ENCODE measurements at regions not wholly inside any gene's neighbourhood (a gene's known extent, or its start where the extent isn't known, plus 50 kb on each side); places are given as distances from the start of the nearest gene placed in this dataset.

DNA sequence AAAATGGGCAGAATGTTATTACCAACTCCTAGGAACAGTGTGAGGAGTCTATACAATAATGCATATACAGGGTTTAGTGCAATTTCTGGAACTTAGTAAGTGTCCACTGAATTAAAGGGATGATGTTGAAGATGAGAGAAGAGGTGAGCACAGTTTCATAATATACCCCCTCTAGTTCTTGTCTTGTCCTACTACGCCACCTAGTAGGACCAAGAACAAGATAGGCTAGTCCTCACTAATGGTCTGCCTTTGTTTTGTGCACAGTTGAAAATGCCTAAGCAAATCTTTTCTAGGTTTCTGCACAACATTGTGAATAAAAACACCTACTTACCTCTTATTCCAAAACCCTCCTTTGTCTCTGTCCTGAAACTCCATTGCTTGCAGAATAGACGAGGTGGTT is 670.2 kb downstream of the CDH8 start:
- Histone ChIP-seq H3K36me3 (ENCODE audit: insufficient read depth, low read length) (no peaks in the 10 kb centered on the region), H3K27me3 (ENCODE audit: insufficient read depth, low read depth, low read length) (no peaks in the 10 kb centered on the region), H3K4me3 (ENCODE audit: low read length) (no peak overlapping the region), H3K4me2 (ENCODE audit: low read length) (no peak overlapping the region), H4K20me1 (ENCODE audit: insufficient read depth) (no peaks in the 10 kb centered on the region), H3K27ac (ENCODE audit: low read length) (no peak overlapping the region), H3K79me2 (replicated peaks; ENCODE audit: insufficient read depth, low read length) (no peaks in the 10 kb centered on the region), H3F3A (ENCODE audit: insufficient read depth, low read length, poor library complexity, severe bottlenecking) (no peaks in the 10 kb centered on the region), H3K9me3 (ENCODE audit: low read length) (no peaks in the 10 kb centered on the region), H3K9me2 (ENCODE audit: insufficient read depth, low read length) (no peaks in the 10 kb centered on the region), H3K9ac (ENCODE audit: low read length) (no peak overlapping the region), H2AFZ (ENCODE audit: low read depth, low read length) (no peak overlapping the region)
- TF ChIP-seq POLR2AphosphoS5 (IDR thresholded peaks at IDR 0.05) (no peak), TAF1 (IDR thresholded peaks at IDR 0.05; ENCODE audit: low read depth) (no peak), RAD21 (conservative IDR thresholded peaks at IDR 0.05) (no peak), EP300 (conservative IDR thresholded peaks at IDR 0.05; ENCODE audit: poor library complexity, severe bottlenecking) (no peak), EZH2 (IDR thresholded peaks at IDR 0.05; ENCODE audit: borderline replicate concordance, insufficient read depth, low read length, poor library complexity, severe bottlenecking) (no peak), SMC3 (conservative IDR thresholded peaks at IDR 0.05; ENCODE audit: poor library complexity) (no peak), MXI1 (conservative IDR thresholded peaks at IDR 0.05; ENCODE audit: poor library complexity, severe bottlenecking) (no peak)
- TF ChIP-seq, protein P1, sequence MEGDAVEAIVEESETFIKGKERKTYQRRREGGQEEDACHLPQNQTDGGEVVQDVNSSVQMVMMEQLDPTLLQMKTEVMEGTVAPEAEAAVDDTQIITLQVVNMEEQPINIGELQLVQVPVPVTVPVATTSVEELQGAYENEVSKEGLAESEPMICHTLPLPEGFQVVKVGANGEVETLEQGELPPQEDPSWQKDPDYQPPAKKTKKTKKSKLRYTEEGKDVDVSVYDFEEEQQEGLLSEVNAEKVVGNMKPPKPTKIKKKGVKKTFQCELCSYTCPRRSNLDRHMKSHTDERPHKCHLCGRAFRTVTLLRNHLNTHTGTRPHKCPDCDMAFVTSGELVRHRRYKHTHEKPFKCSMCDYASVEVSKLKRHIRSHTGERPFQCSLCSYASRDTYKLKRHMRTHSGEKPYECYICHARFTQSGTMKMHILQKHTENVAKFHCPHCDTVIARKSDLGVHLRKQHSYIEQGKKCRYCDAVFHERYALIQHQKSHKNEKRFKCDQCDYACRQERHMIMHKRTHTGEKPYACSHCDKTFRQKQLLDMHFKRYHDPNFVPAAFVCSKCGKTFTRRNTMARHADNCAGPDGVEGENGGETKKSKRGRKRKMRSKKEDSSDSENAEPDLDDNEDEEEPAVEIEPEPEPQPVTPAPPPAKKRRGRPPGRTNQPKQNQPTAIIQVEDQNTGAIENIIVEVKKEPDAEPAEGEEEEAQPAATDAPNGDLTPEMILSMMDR (IDR thresholded peaks at IDR 0.05; ENCODE audit: poor library complexity, severe bottlenecking): no peak
- TF ChIP-seq, protein P2, sequence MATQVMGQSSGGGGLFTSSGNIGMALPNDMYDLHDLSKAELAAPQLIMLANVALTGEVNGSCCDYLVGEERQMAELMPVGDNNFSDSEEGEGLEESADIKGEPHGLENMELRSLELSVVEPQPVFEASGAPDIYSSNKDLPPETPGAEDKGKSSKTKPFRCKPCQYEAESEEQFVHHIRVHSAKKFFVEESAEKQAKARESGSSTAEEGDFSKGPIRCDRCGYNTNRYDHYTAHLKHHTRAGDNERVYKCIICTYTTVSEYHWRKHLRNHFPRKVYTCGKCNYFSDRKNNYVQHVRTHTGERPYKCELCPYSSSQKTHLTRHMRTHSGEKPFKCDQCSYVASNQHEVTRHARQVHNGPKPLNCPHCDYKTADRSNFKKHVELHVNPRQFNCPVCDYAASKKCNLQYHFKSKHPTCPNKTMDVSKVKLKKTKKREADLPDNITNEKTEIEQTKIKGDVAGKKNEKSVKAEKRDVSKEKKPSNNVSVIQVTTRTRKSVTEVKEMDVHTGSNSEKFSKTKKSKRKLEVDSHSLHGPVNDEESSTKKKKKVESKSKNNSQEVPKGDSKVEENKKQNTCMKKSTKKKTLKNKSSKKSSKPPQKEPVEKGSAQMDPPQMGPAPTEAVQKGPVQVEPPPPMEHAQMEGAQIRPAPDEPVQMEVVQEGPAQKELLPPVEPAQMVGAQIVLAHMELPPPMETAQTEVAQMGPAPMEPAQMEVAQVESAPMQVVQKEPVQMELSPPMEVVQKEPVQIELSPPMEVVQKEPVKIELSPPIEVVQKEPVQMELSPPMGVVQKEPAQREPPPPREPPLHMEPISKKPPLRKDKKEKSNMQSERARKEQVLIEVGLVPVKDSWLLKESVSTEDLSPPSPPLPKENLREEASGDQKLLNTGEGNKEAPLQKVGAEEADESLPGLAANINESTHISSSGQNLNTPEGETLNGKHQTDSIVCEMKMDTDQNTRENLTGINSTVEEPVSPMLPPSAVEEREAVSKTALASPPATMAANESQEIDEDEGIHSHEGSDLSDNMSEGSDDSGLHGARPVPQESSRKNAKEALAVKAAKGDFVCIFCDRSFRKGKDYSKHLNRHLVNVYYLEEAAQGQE (IDR thresholded peaks at IDR 0.05; ENCODE audit: borderline replicate concordance): no peak

DNA sequence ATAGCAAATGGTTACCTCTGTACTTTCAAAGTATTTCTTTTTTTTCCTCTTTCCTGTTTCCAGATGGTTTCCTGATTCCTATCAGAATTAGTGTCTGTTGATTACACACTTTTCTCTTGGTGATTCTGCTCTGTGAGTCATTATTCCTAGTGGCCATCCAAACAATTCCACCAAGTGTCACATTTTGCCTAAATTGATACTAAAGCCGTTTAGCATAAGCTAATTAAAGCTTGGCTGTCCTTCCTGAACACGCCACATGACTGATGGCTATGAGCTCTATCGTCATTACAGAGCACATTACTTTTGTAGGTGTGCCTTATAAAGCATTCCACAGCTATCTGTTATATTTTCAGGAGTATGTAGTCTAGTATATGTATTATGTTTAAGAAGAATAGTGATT is 671.2 kb downstream of the CDH8 start:
- no peak overlapping the region for H3K9ac ChIP-seq (ENCODE audit: low read length)
- H3K27me3 ChIP-seq (ENCODE audit: insufficient read depth, low read depth, low read length): no peaks in the 10 kb centered on the region
- no peak overlapping the region for H2AFZ ChIP-seq (ENCODE audit: low read depth, low read length)
- no peaks in the 10 kb centered on the region for H3F3A ChIP-seq (ENCODE audit: insufficient read depth, low read length, poor library complexity, severe bottlenecking)
- H4K20me1 ChIP-seq (ENCODE audit: insufficient read depth): no peaks in the 10 kb centered on the region
- no peaks in the 10 kb centered on the region for H3K36me3 ChIP-seq (ENCODE audit: insufficient read depth, low read length)
- no peaks in the 10 kb centered on the region for H3K9me2 ChIP-seq (ENCODE audit: insufficient read depth, low read length)
- H3K27ac ChIP-seq (ENCODE audit: low read length): no peak overlapping the region
- no peak overlapping the region for H3K4me2 ChIP-seq (ENCODE audit: low read length)
- no peak overlapping the region for H3K4me3 ChIP-seq (ENCODE audit: low read length)
- no peaks in the 10 kb centered on the region for H3K79me2 ChIP-seq (replicated peaks; ENCODE audit: insufficient read depth, low read length)
- TF ChIP-seq, protein P2 (IDR thresholded peaks at IDR 0.05; ENCODE audit: borderline replicate concordance): no peak
- no peak for TF ChIP-seq POLR2AphosphoS5 (IDR thresholded peaks at IDR 0.05)
- TF ChIP-seq SMC3 (conservative IDR thresholded peaks at IDR 0.05; ENCODE audit: poor library complexity): no peak
- no peaks in the 10 kb centered on the region for H3K9me3 ChIP-seq (ENCODE audit: low read length)

Data from neural cell (in vitro differentiated cells).